Nephron progenitor cell (in vitro differentiated cells): ENCODE measurements at regions not wholly inside any gene's neighbourhood (a gene's known extent, or its start where the extent isn't known, plus 50 kb on each side); places are given as distances from the start of the nearest gene placed in this dataset.

Experiments used
- DNase-seq: peaks from one replicate; pipeline ENCODE4 v3.0.0; 2021
- H3K27ac Mint-ChIP-seq: 2 replicates; pipeline ENCODE4 v1.8.0; 2021; ENCODE audit warnings: mild to moderate bottlenecking, moderate library complexity, mixed read lengths
- H3K27me3 Mint-ChIP-seq: 2 replicates; pipeline ENCODE4 v1.8.0; 2021; ENCODE audit warnings: mild to moderate bottlenecking, low read depth, mixed read lengths; ENCODE audit not compliant: poor library complexity
- H3K36me3 Mint-ChIP-seq: 2 replicates; pipeline ENCODE4 v1.8.0; 2021; ENCODE audit warnings: low read depth, mixed read lengths
- H3K4me1 Mint-ChIP-seq: 2 replicates; pipeline ENCODE4 v1.8.0; 2021; ENCODE audit warnings: mixed read lengths
- H3K4me3 Mint-ChIP-seq: 2 replicates; pipeline ENCODE4 v1.8.0; 2021; ENCODE audit warnings: mild to moderate bottlenecking, moderate library complexity, mixed read lengths
- H3K9me3 Mint-ChIP-seq: 2 replicates; pipeline ENCODE4 v1.8.0; 2021; ENCODE audit warnings: mild to moderate bottlenecking, moderate library complexity, mixed read lengths
- TF ChIP-seq, protein P1 (sequence below): fragments of 200-600 bp; sonication (generic); IDR thresholded peaks from 2 replicates; pipeline ENCODE4 v1.5.0; 2021; ENCODE audit warnings: antibody characterized with exemption

GRCh38 chr6:1037430-1038202 lies 274.3 kb upstream of the FOXQ1 start:
- peaks cover 10% of the 10 kb centered on the region for H3K9me3 Mint-ChIP-seq
- H3K27ac Mint-ChIP-seq: no peak overlapping the region
- no peak for DNase-seq
- TF ChIP-seq, protein P1, sequence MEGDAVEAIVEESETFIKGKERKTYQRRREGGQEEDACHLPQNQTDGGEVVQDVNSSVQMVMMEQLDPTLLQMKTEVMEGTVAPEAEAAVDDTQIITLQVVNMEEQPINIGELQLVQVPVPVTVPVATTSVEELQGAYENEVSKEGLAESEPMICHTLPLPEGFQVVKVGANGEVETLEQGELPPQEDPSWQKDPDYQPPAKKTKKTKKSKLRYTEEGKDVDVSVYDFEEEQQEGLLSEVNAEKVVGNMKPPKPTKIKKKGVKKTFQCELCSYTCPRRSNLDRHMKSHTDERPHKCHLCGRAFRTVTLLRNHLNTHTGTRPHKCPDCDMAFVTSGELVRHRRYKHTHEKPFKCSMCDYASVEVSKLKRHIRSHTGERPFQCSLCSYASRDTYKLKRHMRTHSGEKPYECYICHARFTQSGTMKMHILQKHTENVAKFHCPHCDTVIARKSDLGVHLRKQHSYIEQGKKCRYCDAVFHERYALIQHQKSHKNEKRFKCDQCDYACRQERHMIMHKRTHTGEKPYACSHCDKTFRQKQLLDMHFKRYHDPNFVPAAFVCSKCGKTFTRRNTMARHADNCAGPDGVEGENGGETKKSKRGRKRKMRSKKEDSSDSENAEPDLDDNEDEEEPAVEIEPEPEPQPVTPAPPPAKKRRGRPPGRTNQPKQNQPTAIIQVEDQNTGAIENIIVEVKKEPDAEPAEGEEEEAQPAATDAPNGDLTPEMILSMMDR: no peak
- no peak overlapping the region for H3K4me3 Mint-ChIP-seq
- H3K27me3 Mint-ChIP-seq: peaks cover 12% of the 10 kb centered on the region
- no peaks in the 10 kb centered on the region for H3K36me3 Mint-ChIP-seq
- H3K4me1 Mint-ChIP-seq: peaks cover 31% of the 10 kb centered on the region

DNA sequence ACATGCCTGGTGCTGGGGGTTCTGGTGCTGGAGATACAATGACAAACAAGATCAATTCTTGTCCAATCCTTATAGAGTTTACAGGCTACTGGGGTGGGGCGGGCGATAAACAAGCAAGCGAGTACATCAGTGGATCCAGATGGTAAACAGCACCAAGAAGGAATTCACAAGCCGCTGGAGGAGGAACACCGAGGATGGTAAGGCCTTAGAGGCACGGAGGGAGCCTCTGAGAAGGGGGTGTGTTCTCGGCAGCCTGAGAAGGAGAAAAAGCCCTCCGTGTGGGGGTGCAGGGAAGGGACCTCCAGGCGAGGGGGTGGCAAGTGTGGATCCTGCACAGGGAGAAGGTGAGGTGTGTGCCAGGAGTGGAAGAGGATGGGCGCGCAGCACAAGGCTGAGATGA lies 276.5 kb upstream of the FOXQ1 start:
- no peak for DNase-seq
- Mint-ChIP-seq H3K27ac (no peak overlapping the region), H3K4me3 (no peak overlapping the region), H3K4me1 (peaks cover 31% of the 10 kb centered on the region), H3K27me3 (peaks cover 9% of the 10 kb centered on the region), H3K36me3 (peaks cover 7% of the 10 kb centered on the region), H3K9me3 (peaks cover 23% of the 10 kb centered on the region)
- TF ChIP-seq, protein P1: no peak

DNA sequence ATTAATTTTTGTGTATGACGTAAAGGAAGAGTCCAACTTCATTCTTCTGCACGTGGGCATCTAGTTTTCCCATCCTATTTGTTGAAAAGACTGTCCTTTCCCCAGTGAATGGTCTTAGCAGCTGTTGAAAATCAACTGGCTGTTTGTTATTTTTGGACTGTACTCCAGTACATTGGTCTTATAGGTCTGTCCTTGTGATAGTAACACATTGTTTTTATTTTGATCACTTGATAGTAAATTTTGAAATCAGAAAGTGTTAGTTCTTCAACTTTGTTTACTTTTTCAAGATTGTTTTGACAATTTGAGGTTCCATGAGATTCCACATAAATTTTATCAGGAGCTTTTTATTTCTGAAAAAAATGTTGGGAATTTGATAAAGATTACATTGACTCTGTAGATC lies 280.2 kb upstream of the FOXQ1 start:
- H3K27ac Mint-ChIP-seq: no peak overlapping the region
- H3K9me3 Mint-ChIP-seq: peaks cover 35% of the 10 kb centered on the region
- peaks cover 10% of the 10 kb centered on the region for H3K27me3 Mint-ChIP-seq
- H3K4me1 Mint-ChIP-seq: peaks cover 30% of the 10 kb centered on the region
- TF ChIP-seq, protein P1: no peak
- H3K36me3 Mint-ChIP-seq: peaks cover 16% of the 10 kb centered on the region
- no peak for DNase-seq
- no peak overlapping the region for H3K4me3 Mint-ChIP-seq

GRCh38 chr6:1029141-1029540 lies 282.8 kb upstream of the FOXQ1 start:
- Mint-ChIP-seq H3K4me1 (peaks cover 45% of the 10 kb centered on the region), H3K27me3 (peaks cover 12% of the 10 kb centered on the region), H3K36me3 (peaks cover 16% of the 10 kb centered on the region), H3K27ac (peak overlapping the region; percentile 89), H3K9me3 (peaks cover 35% of the 10 kb centered on the region), H3K4me3 (peak overlapping the region; percentile 7)
- TF ChIP-seq, protein P1: no peak
- peak; percentile 53 for DNase-seq

DNA sequence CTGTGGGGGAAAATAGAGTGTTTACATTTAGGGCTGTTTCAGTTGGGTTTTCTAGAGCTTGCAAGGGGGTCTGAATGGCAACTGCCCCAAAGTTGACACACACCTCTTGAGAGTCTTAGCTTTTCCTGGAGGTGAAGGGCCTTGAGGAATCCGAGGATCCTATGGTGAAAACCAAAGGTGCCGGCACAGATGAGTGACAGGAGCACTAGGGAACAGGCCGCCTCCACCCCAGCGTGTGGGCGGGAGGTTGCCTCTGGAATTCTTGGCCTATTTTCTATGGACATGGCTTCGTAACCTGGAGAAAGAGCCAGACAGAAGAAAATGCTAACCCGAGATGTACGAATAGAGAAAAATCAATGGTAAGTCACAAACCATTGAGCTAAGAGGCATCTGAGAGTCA lies 283.2 kb upstream of the FOXQ1 start:
- H3K9me3 Mint-ChIP-seq: peaks cover 35% of the 10 kb centered on the region
- no peak for DNase-seq
- H3K4me1 Mint-ChIP-seq: peaks cover 45% of the 10 kb centered on the region
- no peak overlapping the region for H3K4me3 Mint-ChIP-seq
- TF ChIP-seq, protein P1: no peak
- peaks cover 16% of the 10 kb centered on the region for H3K36me3 Mint-ChIP-seq
- peaks cover 12% of the 10 kb centered on the region for H3K27me3 Mint-ChIP-seq
- peak overlapping the region; percentile 89 for H3K27ac Mint-ChIP-seq
